T-cell (primary cell): ENCODE measurements at regions not wholly inside any gene's neighbourhood (a gene's known extent, or its start where the extent isn't known, plus 50 kb on each side); places are given as distances from the start of the nearest gene placed in this dataset.

Experiments used
- ATAC-seq, 4 experiments: fragments of 200-7000 bp in 3 of 4; fragments of 150-1000 bp in 1 of 4; cut with Tn5 transposase; replicated peaks in 1 of 4; 1 replicate in 3 of 4; 2 replicates in 1 of 4; pipeline ENCODE4 v1.10.0; 2021; ENCODE audit warnings: moderate library complexity in 3 of 4, mild to moderate bottlenecking in 2 of 4, moderate number of reproducible peaks in 1 of 4
- CTCF ChIA-PET, 2 donors: fragments of 300-600 bp; sonication (Branson Sonifier 250); formaldehyde crosslinking; loops; one replicate each; lab custom pipeline; 2022; ENCODE audit warnings: antibody characterized with exemption in 2 of 2; lab: Charles Lee
- POLR2A ChIA-PET, 2 donors: fragments of 300-600 bp; sonication (Branson Sonifier 250); formaldehyde crosslinking; loops; one replicate each; lab custom pipeline; 2022; ENCODE audit warnings: antibody characterized with exemption in 2 of 2; lab: Charles Lee
- DNase-seq, 35 experiments: peaks; one replicate each; pipeline versions ENCODE4 v3.0.0 to v3.0.0-alpha.2; 2013 to 2023
- H3K27ac ChIP-seq: one replicate; pipeline ENCODE4 v1.5.1; 2013; ENCODE audit warnings: low read length
- H3K27me3 ChIP-seq, 2 experiments: replicated peaks in 1 of 2; 1 replicate in 1 of 2; 2 replicates in 1 of 2; pipeline versions ENCODE4 v1.6.1 to v1.7.0; 2013; ENCODE audit warnings: low read length in 1 of 2, mixed read lengths in 1 of 2; ENCODE audit not compliant: control insufficient read depth in 2 of 2, insufficient read depth in 2 of 2; ENCODE audit errors: extremely low read depth in 1 of 2
- H3K36me3 ChIP-seq, 2 donors: 1 replicate in 1 of 2; 2 replicates in 1 of 2; pipeline versions ENCODE4 v1.6.1 to v1.7.0; 2013; ENCODE audit warnings: low read length in 1 of 2; ENCODE audit not compliant: control insufficient read depth in 2 of 2, insufficient read depth in 1 of 2; ENCODE audit errors: extremely low read depth in 1 of 2
- H3K4me1 ChIP-seq, 2 experiments: 1 replicate in 1 of 2; 2 replicates in 1 of 2; pipeline versions ENCODE4 v1.6.1 to v1.7.0; 2013; ENCODE audit warnings: low read length in 2 of 2, mixed read lengths in 1 of 2; ENCODE audit not compliant: insufficient read depth in 2 of 2, control insufficient read depth in 1 of 2; ENCODE audit errors: extremely low read depth in 1 of 2
- H3K4me3 ChIP-seq, 2 donors: 1 replicate in 1 of 2; 2 replicates in 1 of 2; pipeline versions ENCODE4 v1.5.1 to v1.7.0; 2013; ENCODE audit warnings: mild to moderate bottlenecking in 2 of 2, low read length in 1 of 2, moderate library complexity in 1 of 2; ENCODE audit not compliant: control insufficient read depth in 1 of 2; ENCODE audit errors: extremely low read depth in 1 of 2
- H3K9me3 ChIP-seq: 2 replicates; pipeline ENCODE4 v1.7.0; 2013
- H3K27ac Mint-ChIP-seq, 2 donors: one replicate each; pipeline ENCODE4 v1.8.0; 2020 to 2021; ENCODE audit warnings: mild to moderate bottlenecking in 2 of 2, mixed read lengths in 2 of 2
- H3K27me3 Mint-ChIP-seq, 2 donors: one replicate each; pipeline ENCODE4 v1.8.0; 2021 to 2022; ENCODE audit warnings: mixed read lengths in 2 of 2
- H3K36me3 Mint-ChIP-seq: one replicate; pipeline ENCODE4 v1.8.0; 2021; ENCODE audit warnings: mixed read lengths
- H3K4me1 Mint-ChIP-seq, 3 donors: one replicate each; pipeline ENCODE4 v1.8.0; 2020 to 2022; ENCODE audit warnings: mixed read lengths in 3 of 3, mild to moderate bottlenecking in 1 of 3
- H3K4me3 Mint-ChIP-seq, 3 donors: one replicate each; pipeline ENCODE4 v1.8.0; 2020 to 2022; ENCODE audit warnings: mild to moderate bottlenecking in 3 of 3, mixed read lengths in 3 of 3, moderate library complexity in 3 of 3
- H3K9me3 Mint-ChIP-seq, 3 donors: one replicate each; pipeline ENCODE4 v1.8.0; 2020 to 2022; ENCODE audit warnings: mixed read lengths in 3 of 3
- WGBS: methylation state at CpG from one replicate; pipeline ENCODE4 v1.1.5; 2013; ENCODE audit warnings: missing lambda C conversion rate; ENCODE audit not compliant: insufficient coverage; 5-methylcytosine and 5-hydroxymethylcytosine counted together

- WGBS: 89% methylated on average over 1 of the region's 6 CpGs
- Histone ChIP-seq H3K36me3 (no peaks in the 10 kb centered on the region), H3K4me3 (no peak overlapping the region), H3K9me3 (no peaks in the 10 kb centered on the region), H3K27me3 (no peaks in the 10 kb centered on the region), H3K4me1 (no peaks in the 10 kb centered on the region), H3K27ac (no peak overlapping the region)
- Mint-ChIP-seq H3K4me1 (no peaks in the 10 kb centered on the region), H3K4me3 (no peak overlapping the region), H3K27ac (no peak overlapping the region), H3K27me3 (peaks cover 0 to 3% of the 10 kb centered on the region in 2 donors), H3K9me3 (peaks cover 0 to 6% (median 2%) of the 10 kb centered on the region in 3 donors), H3K36me3 (no peaks in the 10 kb centered on the region)
- CTCF ChIA-PET: no interaction called here
- DNase-seq (no peak), ATAC-seq (no peak)
- POLR2A ChIA-PET: no interaction called here
Observed at GRCh38 chr2:62423235-62423634, 82.8 kb downstream of the TMEM17 start.

DNA sequence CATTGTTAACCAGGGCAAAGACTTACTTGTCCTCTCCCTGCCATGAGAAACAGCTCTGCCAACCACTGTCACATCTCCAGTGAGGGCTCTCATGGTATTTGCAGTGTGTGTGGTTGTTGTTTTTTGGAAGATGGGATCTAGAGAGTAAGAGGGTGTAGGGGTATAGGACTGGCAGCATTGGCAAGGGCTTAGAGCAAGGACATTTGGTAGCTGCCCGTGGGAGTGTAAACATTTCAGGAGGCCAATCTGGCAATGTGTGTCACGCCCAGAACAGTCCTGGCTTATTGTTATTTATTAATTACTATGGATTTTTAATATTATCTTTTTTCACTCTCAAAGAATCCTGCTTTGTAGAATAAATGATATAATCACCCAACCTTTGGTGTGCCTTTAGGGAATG lies 90.5 kb downstream of the TMEM17 start:
- Mint-ChIP-seq H3K27me3 (peaks cover 0 to 3% of the 10 kb centered on the region in 2 donors), H3K9me3 (peaks cover 0 to 6% (median 2%) of the 10 kb centered on the region in 3 donors), H3K36me3 (no peaks in the 10 kb centered on the region), H3K27ac (peak overlapping the region in 1 of 2 donors; percentile 6), H3K4me3 (peak overlapping the region in 1 of 3 donors; percentile 9), H3K4me1 (peaks cover 0 to 11% (median 3%) of the 10 kb centered on the region in 3 donors)
- no peaks in the 10 kb centered on the region for H3K36me3 ChIP-seq
- peaks cover 0 to 3% of the 10 kb centered on the region in 2 experiments for H3K27me3 ChIP-seq
- no peak overlapping the region for H3K4me3 ChIP-seq
- no peak for DNase-seq
- peaks cover 0 to 5% of the 10 kb centered on the region in 2 experiments for H3K4me1 ChIP-seq
- no peaks in the 10 kb centered on the region for H3K9me3 ChIP-seq
- ChIA-PET CTCF (interaction anchor here in 1 of 2 donors (0.6 to 1.1 kb wide), 3 partner anchors 497 to 1444 kb away, joined by 3 to 4 read pairs (median 4); partner anchors contain the start of gene COMMD1), POLR2A (no interaction called here)
- no peak for ATAC-seq
- H3K27ac ChIP-seq: no peak overlapping the region
- WGBS: 83% methylated on average over 1 of the region's 2 CpGs

DNA sequence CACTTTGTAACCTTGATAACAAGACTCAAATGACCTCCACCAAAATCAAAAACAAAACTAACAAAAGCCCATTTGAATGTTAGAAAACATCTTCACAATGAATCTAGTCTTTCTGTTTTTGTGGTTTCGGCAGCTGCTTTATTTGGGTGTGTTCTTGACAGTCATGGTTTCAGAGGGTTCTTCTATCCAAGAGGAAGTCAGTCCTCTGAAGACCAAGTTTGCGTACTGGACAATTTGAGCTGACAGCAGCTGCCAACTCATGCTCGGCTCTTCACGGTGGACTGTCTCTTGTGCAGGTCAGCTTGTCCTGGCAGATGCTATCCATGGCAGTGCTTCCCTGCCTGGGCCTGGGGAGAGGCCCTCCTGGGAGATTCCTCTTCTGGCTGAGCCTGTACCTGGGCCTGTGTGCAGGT lies 91.0 kb downstream of the TMEM17 start:
- Histone ChIP-seq H3K9me3 (no peaks in the 10 kb centered on the region), H3K36me3 (no peaks in the 10 kb centered on the region), H3K27me3 (peaks cover 0 to 3% of the 10 kb centered on the region in 2 experiments), H3K27ac (no peak overlapping the region), H3K4me3 (no peak overlapping the region), H3K4me1 (peaks cover 0 to 5% of the 10 kb centered on the region in 2 experiments)
- CTCF ChIA-PET: interaction anchor here in 1 of 2 donors (0.7 to 1.1 kb wide), 3 partner anchors 94 to 510 kb away, joined by 3 to 4 read pairs (median 4); partner anchors contain the start of gene COMMD1
- Mint-ChIP-seq H3K4me3 (peak overlapping the region in 1 of 3 donors; percentile 9), H3K27me3 (peaks cover 0 to 3% of the 10 kb centered on the region in 2 donors), H3K27ac (peak overlapping the region in 1 of 2 donors; percentile 6), H3K4me1 (peaks cover 0 to 11% (median 3%) of the 10 kb centered on the region in 3 donors), H3K36me3 (no peaks in the 10 kb centered on the region), H3K9me3 (peaks cover 0 to 6% (median 2%) of the 10 kb centered on the region in 3 donors)
- ATAC-seq (no peak), DNase-seq (no peak)
- POLR2A ChIA-PET: no interaction called here
- WGBS: 42% methylated on average over 3 of the region's 4 CpGs

- no peak for DNase-seq
- Histone ChIP-seq H3K4me3 (no peak overlapping the region), H3K27me3 (peaks cover 0 to 3% of the 10 kb centered on the region in 2 experiments), H3K27ac (no peak overlapping the region), H3K9me3 (no peaks in the 10 kb centered on the region), H3K4me1 (peaks cover 0 to 9% of the 10 kb centered on the region in 2 experiments), H3K36me3 (no peaks in the 10 kb centered on the region)
- ChIA-PET CTCF (interaction anchor here in 1 of 2 donors (0.6 to 2.8 kb wide), 4 partner anchors 146 to 647 kb away, joined by 3 to 23 read pairs (median 4); no protein-coding TSS in a partner anchor), POLR2A (interaction anchor here in 1 of 2 donors (0.7 kb wide), 1 partner anchor 712 kb away, joined by 3 read pairs; no protein-coding TSS in a partner anchor)
- ATAC-seq: no peak
- 95% methylated on average over 2 of the region's 7 CpGs for WGBS
- Mint-ChIP-seq H3K4me1 (peaks cover 0 to 11% (median 3%) of the 10 kb centered on the region in 3 donors), H3K27me3 (no peaks in the 10 kb centered on the region), H3K36me3 (no peaks in the 10 kb centered on the region), H3K4me3 (no peak overlapping the region), H3K9me3 (no peaks in the 10 kb centered on the region), H3K27ac (no peak overlapping the region)
Observed at GRCh38 chr2:62413116-62413663, 92.8 kb downstream of the TMEM17 start.

- Histone ChIP-seq H3K27me3 (peaks cover 0 to 3% of the 10 kb centered on the region in 2 experiments), H3K4me1 (peaks cover 0 to 9% of the 10 kb centered on the region in 2 experiments), H3K9me3 (no peaks in the 10 kb centered on the region), H3K4me3 (no peak overlapping the region), H3K36me3 (no peaks in the 10 kb centered on the region), H3K27ac (no peak overlapping the region)
- H3K4me1 Mint-ChIP-seq: peaks cover 0 to 11% (median 3%) of the 10 kb centered on the region in 3 donors
- 94% methylated on average over 2 of the region's 4 CpGs for WGBS
- CTCF ChIA-PET: interaction anchor here (0.6 to 2.8 kb wide), 8 partner anchors 10 to 500 kb away, joined by 3 to 23 read pairs (median 4); partner anchors contain the start of gene B3GNT2 (in 1 of the 2)
- H3K27ac Mint-ChIP-seq: peak overlapping the region in 1 of 2 donors; percentile 55
- no peaks in the 10 kb centered on the region for H3K9me3 Mint-ChIP-seq
- DNase-seq (peak in 3 of 35 experiments; percentile 3 to 36 (median 13)), ATAC-seq (peak in 2 of 4 experiments; percentile 14 to 26)
- POLR2A ChIA-PET: no interaction called here
- H3K4me3 Mint-ChIP-seq: peak overlapping the region in 1 of 3 donors; percentile 11
- H3K27me3 Mint-ChIP-seq: no peaks in the 10 kb centered on the region
- H3K36me3 Mint-ChIP-seq: no peaks in the 10 kb centered on the region
Observed at GRCh38 chr2:62412347-62412742, 93.7 kb downstream of the TMEM17 start.

DNA sequence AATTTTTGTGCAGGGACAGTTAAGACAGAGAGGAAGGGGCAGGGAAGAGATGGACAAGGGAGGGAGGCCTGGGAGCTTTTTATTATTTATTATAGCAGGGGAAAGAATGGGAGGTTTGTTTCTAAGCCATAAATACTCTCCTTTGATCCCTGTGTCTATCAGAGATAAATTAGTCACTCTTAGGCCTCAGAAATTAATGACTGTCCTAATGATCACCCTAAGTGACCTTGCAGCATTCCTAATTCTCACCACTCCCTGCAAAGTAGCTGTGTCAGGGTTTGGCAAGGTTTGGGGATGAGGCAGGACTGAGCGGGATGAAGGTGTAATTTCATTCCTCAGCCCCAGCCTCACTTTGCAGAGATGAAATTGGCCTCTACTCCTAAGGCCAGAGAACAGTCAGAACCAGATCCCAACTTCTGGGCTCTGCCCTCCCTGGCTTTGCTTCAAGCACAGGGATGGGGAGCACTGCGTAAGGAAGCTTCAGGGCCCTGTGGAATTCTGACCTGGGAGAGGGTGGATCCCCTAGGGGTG lies 95.0 kb downstream of the TMEM17 start:
- no peak overlapping the region for H3K27ac ChIP-seq
- Mint-ChIP-seq H3K27ac (no peak overlapping the region), H3K27me3 (no peaks in the 10 kb centered on the region)

More for the DNA sequence above, 95.0 kb downstream of the TMEM17 start:
- H3K36me3 Mint-ChIP-seq: no peaks in the 10 kb centered on the region
- ATAC-seq: no peak
- H3K27me3 ChIP-seq: peaks cover 0 to 3% of the 10 kb centered on the region in 2 experiments
- no peaks in the 10 kb centered on the region for H3K36me3 ChIP-seq
- CTCF ChIA-PET: interaction anchor here (0.6 to 2.8 kb wide), 7 partner anchors 191 to 493 kb away, joined by 3 to 23 read pairs (median 5); no protein-coding TSS in a partner anchor
- no peaks in the 10 kb centered on the region for H3K9me3 Mint-ChIP-seq
- no peak for DNase-seq
- peaks cover 0 to 11% (median 3%) of the 10 kb centered on the region in 3 donors for H3K4me1 Mint-ChIP-seq
- WGBS: 100% methylated on average over 1 of the region's 2 CpGs
- POLR2A ChIA-PET: no interaction called here
- H3K9me3 ChIP-seq: no peaks in the 10 kb centered on the region
- H3K4me3 ChIP-seq: no peak overlapping the region
- no peak overlapping the region for H3K4me3 Mint-ChIP-seq
- H3K4me1 ChIP-seq: peaks cover 0 to 9% of the 10 kb centered on the region in 2 experiments
